H1 (cell line): ENCODE measurements at regions not wholly inside any gene's neighbourhood (a gene's known extent, or its start where the extent isn't known, plus 50 kb on each side); places are given as distances from the start of the nearest gene placed in this dataset.

Experiments
- CTCF ChIP-seq, 3 experiments: IDR thresholded peaks; 1 replicate in 2 of 3; 2 replicates in 1 of 3; pipeline versions ENCODE4 v1.5.1 to v1.6.1; 2011; ENCODE audit warnings: low read length in 3 of 3, mild to moderate bottlenecking in 3 of 3, inconsistent platforms in 2 of 3, low read depth in 1 of 3, moderate library complexity in 1 of 3; ENCODE audit not compliant: insufficient read depth in 1 of 3; ENCODE audit errors: control extremely low read depth in 1 of 3
- GABPA ChIP-seq: IDR thresholded peaks from 2 replicates; pipeline ENCODE4 v1.6.1; 2011; ENCODE audit warnings: mild to moderate bottlenecking, low read length, moderate library complexity, borderline replicate concordance; ENCODE audit not compliant: insufficient read depth
- MAFK ChIP-seq: IDR thresholded peaks from 2 replicates; pipeline ENCODE4 v1.6.1; 2012; ENCODE audit warnings: low read depth, mild to moderate bottlenecking, improper control_type of control experiment, low read length
- RBBP5 ChIP-seq: IDR thresholded peaks from 2 replicates; pipeline ENCODE4 v1.7.1; 2012; ENCODE audit warnings: low read depth, mild to moderate bottlenecking, inconsistent platforms, low read length, moderate library complexity, borderline replicate concordance
- SIN3A ChIP-seq, 2 experiments: IDR thresholded peaks in 1 of 2; conservative IDR thresholded peaks in 1 of 2; 2 replicates each; pipeline ENCODE4 v1.6.1; 2011 to 2012; ENCODE audit warnings: low read length in 2 of 2, improper control_type of control experiment in 1 of 2, low read depth in 1 of 2, mild to moderate bottlenecking in 1 of 2
- SP2 ChIP-seq: IDR thresholded peaks from 2 replicates; pipeline ENCODE4 v1.6.1; 2012; ENCODE audit warnings: mild to moderate bottlenecking, low read length, inconsistent platforms
- TF ChIP-seq, protein P1 (sequence below): fragments of 300-600 bp; sonication (generic); IDR thresholded peaks from 2 replicates; pipeline ENCODE4 v1.7.1; 2012; ENCODE audit warnings: low read length, moderate library complexity, mild to moderate bottlenecking, inconsistent platforms; ENCODE audit not compliant: insufficient replicate concordance

DNA sequence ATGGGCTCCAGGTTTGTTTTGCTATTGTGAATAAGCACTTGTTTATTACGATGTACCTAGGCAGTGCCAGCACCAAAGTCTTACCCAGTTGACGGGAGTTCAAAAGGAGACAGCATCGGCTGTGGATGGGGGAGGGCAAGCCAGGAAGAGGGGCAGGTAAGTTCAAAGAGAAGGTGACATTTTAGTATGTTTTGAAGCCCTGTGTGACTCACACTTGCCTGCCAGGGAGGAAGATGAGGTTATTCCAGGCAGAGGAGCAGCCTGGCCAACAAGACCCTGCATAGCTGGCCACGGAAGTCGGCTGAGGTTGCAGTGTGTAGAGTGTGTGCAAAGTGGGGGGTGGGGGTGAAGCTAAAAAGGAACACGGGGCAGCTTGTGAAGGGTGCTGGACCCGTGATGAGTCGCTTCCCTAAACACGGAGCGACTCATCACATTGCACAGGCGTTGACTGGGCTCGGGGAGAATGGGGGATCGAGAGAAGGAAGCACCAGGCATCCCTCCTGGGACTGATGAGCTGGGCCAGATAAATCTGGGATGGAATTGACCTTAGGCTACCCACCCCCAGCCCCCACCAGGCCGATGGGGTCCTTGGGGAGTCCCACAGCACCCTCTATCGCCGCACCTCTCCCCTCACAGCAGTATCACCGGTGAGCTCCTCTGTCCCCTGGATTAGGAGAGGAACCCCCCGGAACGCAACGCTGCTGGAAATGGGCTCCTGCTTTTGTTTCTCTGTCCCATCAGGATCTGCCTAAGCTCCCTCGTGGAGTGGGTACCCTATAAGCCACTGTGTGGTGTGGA lies 97.9 kb upstream of the IKZF1 start (continued):
- TF ChIP-seq, protein P1, sequence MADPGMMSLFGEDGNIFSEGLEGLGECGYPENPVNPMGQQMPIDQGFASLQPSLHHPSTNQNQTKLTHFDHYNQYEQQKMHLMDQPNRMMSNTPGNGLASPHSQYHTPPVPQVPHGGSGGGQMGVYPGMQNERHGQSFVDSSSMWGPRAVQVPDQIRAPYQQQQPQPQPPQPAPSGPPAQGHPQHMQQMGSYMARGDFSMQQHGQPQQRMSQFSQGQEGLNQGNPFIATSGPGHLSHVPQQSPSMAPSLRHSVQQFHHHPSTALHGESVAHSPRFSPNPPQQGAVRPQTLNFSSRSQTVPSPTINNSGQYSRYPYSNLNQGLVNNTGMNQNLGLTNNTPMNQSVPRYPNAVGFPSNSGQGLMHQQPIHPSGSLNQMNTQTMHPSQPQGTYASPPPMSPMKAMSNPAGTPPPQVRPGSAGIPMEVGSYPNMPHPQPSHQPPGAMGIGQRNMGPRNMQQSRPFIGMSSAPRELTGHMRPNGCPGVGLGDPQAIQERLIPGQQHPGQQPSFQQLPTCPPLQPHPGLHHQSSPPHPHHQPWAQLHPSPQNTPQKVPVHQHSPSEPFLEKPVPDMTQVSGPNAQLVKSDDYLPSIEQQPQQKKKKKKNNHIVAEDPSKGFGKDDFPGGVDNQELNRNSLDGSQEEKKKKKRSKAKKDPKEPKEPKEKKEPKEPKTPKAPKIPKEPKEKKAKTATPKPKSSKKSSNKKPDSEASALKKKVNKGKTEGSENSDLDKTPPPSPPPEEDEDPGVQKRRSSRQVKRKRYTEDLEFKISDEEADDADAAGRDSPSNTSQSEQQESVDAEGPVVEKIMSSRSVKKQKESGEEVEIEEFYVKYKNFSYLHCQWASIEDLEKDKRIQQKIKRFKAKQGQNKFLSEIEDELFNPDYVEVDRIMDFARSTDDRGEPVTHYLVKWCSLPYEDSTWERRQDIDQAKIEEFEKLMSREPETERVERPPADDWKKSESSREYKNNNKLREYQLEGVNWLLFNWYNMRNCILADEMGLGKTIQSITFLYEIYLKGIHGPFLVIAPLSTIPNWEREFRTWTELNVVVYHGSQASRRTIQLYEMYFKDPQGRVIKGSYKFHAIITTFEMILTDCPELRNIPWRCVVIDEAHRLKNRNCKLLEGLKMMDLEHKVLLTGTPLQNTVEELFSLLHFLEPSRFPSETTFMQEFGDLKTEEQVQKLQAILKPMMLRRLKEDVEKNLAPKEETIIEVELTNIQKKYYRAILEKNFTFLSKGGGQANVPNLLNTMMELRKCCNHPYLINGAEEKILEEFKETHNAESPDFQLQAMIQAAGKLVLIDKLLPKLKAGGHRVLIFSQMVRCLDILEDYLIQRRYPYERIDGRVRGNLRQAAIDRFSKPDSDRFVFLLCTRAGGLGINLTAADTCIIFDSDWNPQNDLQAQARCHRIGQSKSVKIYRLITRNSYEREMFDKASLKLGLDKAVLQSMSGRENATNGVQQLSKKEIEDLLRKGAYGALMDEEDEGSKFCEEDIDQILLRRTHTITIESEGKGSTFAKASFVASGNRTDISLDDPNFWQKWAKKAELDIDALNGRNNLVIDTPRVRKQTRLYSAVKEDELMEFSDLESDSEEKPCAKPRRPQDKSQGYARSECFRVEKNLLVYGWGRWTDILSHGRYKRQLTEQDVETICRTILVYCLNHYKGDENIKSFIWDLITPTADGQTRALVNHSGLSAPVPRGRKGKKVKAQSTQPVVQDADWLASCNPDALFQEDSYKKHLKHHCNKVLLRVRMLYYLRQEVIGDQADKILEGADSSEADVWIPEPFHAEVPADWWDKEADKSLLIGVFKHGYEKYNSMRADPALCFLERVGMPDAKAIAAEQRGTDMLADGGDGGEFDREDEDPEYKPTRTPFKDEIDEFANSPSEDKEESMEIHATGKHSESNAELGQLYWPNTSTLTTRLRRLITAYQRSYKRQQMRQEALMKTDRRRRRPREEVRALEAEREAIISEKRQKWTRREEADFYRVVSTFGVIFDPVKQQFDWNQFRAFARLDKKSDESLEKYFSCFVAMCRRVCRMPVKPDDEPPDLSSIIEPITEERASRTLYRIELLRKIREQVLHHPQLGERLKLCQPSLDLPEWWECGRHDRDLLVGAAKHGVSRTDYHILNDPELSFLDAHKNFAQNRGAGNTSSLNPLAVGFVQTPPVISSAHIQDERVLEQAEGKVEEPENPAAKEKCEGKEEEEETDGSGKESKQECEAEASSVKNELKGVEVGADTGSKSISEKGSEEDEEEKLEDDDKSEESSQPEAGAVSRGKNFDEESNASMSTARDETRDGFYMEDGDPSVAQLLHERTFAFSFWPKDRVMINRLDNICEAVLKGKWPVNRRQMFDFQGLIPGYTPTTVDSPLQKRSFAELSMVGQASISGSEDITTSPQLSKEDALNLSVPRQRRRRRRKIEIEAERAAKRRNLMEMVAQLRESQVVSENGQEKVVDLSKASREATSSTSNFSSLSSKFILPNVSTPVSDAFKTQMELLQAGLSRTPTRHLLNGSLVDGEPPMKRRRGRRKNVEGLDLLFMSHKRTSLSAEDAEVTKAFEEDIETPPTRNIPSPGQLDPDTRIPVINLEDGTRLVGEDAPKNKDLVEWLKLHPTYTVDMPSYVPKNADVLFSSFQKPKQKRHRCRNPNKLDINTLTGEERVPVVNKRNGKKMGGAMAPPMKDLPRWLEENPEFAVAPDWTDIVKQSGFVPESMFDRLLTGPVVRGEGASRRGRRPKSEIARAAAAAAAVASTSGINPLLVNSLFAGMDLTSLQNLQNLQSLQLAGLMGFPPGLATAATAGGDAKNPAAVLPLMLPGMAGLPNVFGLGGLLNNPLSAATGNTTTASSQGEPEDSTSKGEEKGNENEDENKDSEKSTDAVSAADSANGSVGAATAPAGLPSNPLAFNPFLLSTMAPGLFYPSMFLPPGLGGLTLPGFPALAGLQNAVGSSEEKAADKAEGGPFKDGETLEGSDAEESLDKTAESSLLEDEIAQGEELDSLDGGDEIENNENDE, result no peak
- TF ChIP-seq GABPA, result no peak
- no peak for TF ChIP-seq SP2
- TF ChIP-seq RBBP5, result no peak
- TF ChIP-seq SIN3A (conservative IDR thresholded peaks at IDR 0.05 in 1 of 2, IDR thresholded peaks at IDR 0.05 in 1 of 2; ENCODE audit: low read depth in 1 of 2, low read length in 2 of 2), result no peak
- no peak for TF ChIP-seq MAFK
- no peak for TF ChIP-seq CTCF (IDR thresholded peaks at IDR 0.05; ENCODE audit: control extremely low read depth in 1 of 3, insufficient read depth in 1 of 3, low read depth in 1 of 3, low read length in 3 of 3)
